Neural crest cell (in vitro differentiated cells): ENCODE measurements at regions not wholly inside any gene's neighbourhood (a gene's known extent, or its start where the extent isn't known, plus 50 kb on each side); places are given as distances from the start of the nearest gene placed in this dataset.

Experiments used
- DNase-seq: peaks from one replicate; pipeline ENCODE4 v3.0.0; 2021; ENCODE audit warnings: low read depth, mixed read lengths, low spot score
- H3K27ac Mint-ChIP-seq: one replicate; pipeline ENCODE4 v1.8.0; 2021; ENCODE audit warnings: mild to moderate bottlenecking, mixed read lengths; ENCODE audit not compliant: unreplicated experiment
- H3K27me3 Mint-ChIP-seq: 2 replicates; pipeline ENCODE4 v1.8.0; 2021; ENCODE audit warnings: low read depth, mild to moderate bottlenecking, mixed read lengths
- H3K36me3 Mint-ChIP-seq: 2 replicates; pipeline ENCODE4 v1.8.0; 2021; ENCODE audit warnings: low read depth, mild to moderate bottlenecking, mixed read lengths
- H3K4me1 Mint-ChIP-seq: 2 replicates; pipeline ENCODE4 v1.8.0; 2021; ENCODE audit warnings: mixed read lengths
- H3K4me3 Mint-ChIP-seq: one replicate; pipeline ENCODE4 v1.8.0; 2021; ENCODE audit warnings: mild to moderate bottlenecking, mixed read lengths
- H3K9me3 Mint-ChIP-seq: 2 replicates; pipeline ENCODE4 v1.8.0; 2021; ENCODE audit warnings: mixed read lengths
- TF ChIP-seq, protein P1 (sequence below): fragments of 200-600 bp; sonication (generic); conservative IDR thresholded peaks from 2 replicates; pipeline ENCODE4 v1.5.0; 2021; ENCODE audit warnings: antibody characterized with exemption, mild to moderate bottlenecking

DNA sequence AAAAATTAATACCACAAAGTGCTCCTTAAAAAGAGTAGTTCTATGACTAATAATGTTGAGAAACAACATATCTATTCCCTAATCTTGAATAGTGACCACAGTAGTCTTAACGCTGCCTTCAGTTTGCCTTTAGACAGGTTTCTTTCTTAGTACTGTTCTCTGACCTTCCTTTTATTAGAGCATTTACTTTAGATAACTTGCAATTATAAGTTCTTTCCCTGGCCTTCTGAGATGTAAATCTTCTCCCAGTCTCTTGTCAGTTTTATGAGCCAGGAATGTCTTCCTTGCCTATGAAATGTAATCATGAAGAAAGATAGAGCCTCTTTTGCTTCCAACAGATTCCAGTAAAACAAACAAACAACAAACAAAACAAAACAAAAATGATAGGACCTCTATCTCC is 1119.8 kb upstream of the LRRTM3 start:
- no peaks in the 10 kb centered on the region for H3K27me3 Mint-ChIP-seq
- H3K4me3 Mint-ChIP-seq, result no peak overlapping the region
- TF ChIP-seq, protein P1, sequence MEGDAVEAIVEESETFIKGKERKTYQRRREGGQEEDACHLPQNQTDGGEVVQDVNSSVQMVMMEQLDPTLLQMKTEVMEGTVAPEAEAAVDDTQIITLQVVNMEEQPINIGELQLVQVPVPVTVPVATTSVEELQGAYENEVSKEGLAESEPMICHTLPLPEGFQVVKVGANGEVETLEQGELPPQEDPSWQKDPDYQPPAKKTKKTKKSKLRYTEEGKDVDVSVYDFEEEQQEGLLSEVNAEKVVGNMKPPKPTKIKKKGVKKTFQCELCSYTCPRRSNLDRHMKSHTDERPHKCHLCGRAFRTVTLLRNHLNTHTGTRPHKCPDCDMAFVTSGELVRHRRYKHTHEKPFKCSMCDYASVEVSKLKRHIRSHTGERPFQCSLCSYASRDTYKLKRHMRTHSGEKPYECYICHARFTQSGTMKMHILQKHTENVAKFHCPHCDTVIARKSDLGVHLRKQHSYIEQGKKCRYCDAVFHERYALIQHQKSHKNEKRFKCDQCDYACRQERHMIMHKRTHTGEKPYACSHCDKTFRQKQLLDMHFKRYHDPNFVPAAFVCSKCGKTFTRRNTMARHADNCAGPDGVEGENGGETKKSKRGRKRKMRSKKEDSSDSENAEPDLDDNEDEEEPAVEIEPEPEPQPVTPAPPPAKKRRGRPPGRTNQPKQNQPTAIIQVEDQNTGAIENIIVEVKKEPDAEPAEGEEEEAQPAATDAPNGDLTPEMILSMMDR, result no peak
- peaks cover 3% of the 10 kb centered on the region for H3K9me3 Mint-ChIP-seq
- no peaks in the 10 kb centered on the region for H3K36me3 Mint-ChIP-seq
- H3K27ac Mint-ChIP-seq, result no peak overlapping the region
- no peak for DNase-seq
- H3K4me1 Mint-ChIP-seq, result no peaks in the 10 kb centered on the region

DNA sequence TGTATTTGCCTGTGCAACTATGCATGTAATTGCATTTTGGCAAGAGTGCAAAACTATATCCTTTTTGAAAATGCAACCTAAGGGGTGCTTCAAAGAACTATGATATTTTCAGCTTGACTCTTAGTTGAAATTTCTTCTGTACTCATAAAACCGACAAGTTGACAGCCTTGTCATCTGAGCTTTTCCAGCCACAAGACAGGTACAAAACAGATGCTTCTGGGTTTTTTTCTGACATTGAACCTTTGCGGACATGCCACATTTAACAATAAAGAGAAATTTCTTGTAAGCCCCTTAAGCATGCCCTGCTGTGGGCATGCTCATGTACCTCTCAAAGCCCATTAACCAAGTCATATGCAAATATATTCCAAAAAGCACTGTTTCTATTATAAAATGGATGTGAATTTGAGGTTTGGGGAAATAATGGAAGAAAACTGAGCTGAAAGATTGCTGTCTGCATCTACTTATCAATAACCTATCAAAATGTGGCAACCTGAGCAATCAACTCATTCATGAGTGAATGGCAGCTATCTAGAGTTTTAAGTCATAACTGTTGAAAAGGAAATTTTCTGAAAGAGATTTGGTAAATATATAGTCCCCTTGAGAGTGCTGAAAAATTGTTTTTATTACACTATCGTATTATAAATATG is 1117.0 kb upstream of the LRRTM3 start:
- no peak for DNase-seq
- peaks cover 3% of the 10 kb centered on the region for H3K9me3 Mint-ChIP-seq
- H3K4me1 Mint-ChIP-seq, result no peaks in the 10 kb centered on the region
- TF ChIP-seq, protein P1, result no peak
- no peak overlapping the region for H3K4me3 Mint-ChIP-seq
- H3K36me3 Mint-ChIP-seq, result no peaks in the 10 kb centered on the region
- H3K27ac Mint-ChIP-seq, result no peak overlapping the region
- no peaks in the 10 kb centered on the region for H3K27me3 Mint-ChIP-seq

GRCh38 chr10:65811931-65812525 is 1113.8 kb upstream of the LRRTM3 start:
- H3K4me3 Mint-ChIP-seq, result no peak overlapping the region
- no peaks in the 10 kb centered on the region for H3K4me1 Mint-ChIP-seq
- peaks cover 2% of the 10 kb centered on the region for H3K9me3 Mint-ChIP-seq
- DNase-seq, result no peak
- TF ChIP-seq, protein P1, result no peak
- no peaks in the 10 kb centered on the region for H3K36me3 Mint-ChIP-seq
- no peaks in the 10 kb centered on the region for H3K27me3 Mint-ChIP-seq
- H3K27ac Mint-ChIP-seq, result no peak overlapping the region

DNA sequence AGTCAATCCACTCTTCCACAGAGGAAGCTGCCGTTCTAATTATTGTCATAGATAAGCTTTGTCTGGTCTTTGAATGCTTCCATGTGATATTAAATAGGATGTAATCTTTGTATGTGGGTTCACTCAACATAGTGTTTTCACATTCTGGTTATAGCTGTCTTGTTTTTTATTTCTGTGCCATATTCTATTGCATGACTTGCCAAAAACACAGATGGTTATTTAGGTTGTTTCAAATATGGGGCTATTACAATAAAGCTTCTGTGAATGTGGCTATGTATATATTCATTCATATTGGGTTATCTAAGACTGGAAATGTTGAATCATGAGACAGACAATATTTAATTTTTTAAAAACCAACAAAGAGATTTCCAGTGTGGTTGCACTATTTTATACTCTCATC is 1109.3 kb upstream of the LRRTM3 start:
- TF ChIP-seq, protein P1, result no peak
- Mint-ChIP-seq H3K9me3 (no peaks in the 10 kb centered on the region), H3K4me3 (no peak overlapping the region), H3K36me3 (no peaks in the 10 kb centered on the region), H3K4me1 (no peaks in the 10 kb centered on the region), H3K27me3 (no peaks in the 10 kb centered on the region), H3K27ac (no peak overlapping the region)
- no peak for DNase-seq

- Mint-ChIP-seq H3K27ac (no peak overlapping the region), H3K27me3 (no peaks in the 10 kb centered on the region), H3K4me1 (no peaks in the 10 kb centered on the region), H3K36me3 (no peaks in the 10 kb centered on the region), H3K4me3 (no peak overlapping the region), H3K9me3 (peaks cover 2% of the 10 kb centered on the region)
- TF ChIP-seq, protein P1, result no peak
- DNase-seq, result no peak
These were observed 1106.8 kb upstream of the LRRTM3 start for GRCh38 chr10:65818990-65819389.
